Activated CD8-positive, alpha-beta memory T cell treated with anti-CD3 and anti-CD28 coated beads for 4 hours (primary cell): ENCODE measurements at regions not wholly inside any gene's neighbourhood (a gene's known extent, or its start where the extent isn't known, plus 50 kb on each side); places are given as distances from the start of the nearest gene placed in this dataset.
"Not testable (repeated sequence)": the region's sequence is repeated elsewhere in the genome, so short reads cannot be mapped to it uniquely, and the experiment has no call there.

Experiments
- DNase-seq, 2 donors: peaks; one replicate each; pipeline ENCODE4 v3.0.0-alpha.2; 2020; ENCODE audit warnings: low read depth in 2 of 2

- DNase-seq: not testable (repeated sequence)
These were observed 56.6 kb upstream of the TNFAIP8 start for GRCh38 chr5:119299242-119299614.

- DNase-seq: peak; percentile 77 to 96
These were observed 56.1 kb upstream of the TNFAIP8 start for GRCh38 chr5:119299615-119300310.

GRCh38 chr5:119300311-119300670 is 55.5 kb upstream of the TNFAIP8 start:
- no peak for DNase-seq

DNA sequence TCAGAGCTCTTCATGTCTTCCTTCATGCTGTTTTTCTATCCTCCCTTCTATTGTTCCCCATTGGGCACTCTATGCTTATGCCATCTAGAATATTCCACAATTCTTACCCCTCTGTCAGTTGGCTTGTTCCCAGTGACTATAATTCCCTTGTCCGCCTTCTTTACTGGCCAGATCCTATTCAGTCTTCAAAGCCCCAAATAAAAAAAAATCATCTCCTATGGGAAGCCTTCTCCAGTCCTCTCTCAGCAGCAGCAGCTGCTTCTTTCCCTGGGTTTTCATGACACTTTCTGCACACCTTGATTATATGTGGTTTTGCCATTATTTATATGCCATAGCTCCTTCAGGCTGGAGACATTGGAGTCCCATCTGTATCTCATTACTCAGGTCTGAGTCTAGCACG is 54.6 kb upstream of the TNFAIP8 start:
- DNase-seq: no peak

DNA sequence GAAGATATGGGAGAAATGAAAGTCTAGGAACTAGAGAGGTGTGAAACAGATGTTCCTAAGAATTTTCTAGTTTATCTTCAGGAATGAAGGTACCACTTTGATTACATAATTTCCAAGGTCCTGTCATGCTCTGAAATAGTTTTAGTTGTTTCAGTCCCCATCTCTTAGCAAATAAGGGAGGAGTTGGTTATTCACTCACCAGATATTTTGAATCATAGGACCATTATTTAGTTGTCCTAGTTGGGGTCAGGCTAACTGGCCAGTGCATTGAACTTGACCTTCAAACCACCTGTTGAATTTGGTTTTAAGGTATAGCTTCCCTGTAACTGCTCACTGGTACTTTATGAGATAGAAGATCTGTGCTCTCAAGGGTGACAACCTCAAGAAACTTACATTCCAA is 53.9 kb upstream of the TNFAIP8 start:
- no peak for DNase-seq

GRCh38 chr5:119302449-119302848 is 53.4 kb upstream of the TNFAIP8 start:
- no peak for DNase-seq

DNA sequence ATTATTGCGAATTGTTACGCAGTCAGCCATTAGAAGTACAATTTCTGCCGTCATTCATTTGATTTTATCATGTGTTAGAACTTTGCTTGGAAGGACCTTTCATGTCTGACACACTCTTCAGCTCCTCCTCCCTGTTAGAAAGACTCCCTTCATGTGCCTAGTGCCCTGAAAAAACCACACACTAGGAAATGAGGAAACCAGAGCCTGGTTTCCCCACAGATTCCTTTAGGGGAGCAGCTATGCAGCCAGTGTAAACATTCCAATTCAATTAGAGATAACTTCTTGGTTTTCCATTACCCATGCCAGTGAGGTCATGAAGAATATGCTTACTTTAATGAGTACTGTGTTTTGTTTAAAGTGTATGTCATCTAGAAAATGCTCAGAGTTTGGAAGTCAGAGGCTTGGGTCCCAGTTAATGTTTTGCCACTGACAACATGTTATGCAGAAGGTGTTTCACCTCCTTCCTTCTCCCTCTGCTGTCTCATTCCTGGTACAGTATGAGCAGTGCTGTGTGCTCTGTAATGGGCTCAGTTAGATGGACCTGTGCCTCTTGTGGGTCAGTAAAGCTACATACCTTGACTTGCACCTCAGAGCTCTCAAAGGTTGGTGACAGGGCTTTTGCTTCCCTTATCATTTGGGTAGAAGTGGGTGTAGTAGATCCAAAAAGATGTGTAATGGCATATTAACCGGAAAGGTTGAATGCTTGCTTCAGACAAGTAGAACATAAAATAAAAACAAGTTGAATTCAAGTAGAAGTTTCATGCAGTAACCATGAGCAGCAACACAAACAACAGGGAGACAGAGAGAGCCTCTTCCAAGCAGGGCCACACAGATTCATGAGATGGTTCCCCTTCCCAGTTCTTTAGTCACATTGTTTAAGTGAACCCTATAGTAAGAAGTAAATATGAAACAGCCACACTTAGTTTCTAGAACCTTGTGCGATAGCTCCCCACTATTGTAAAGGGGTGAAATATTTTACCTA is 52.6 kb upstream of the TNFAIP8 start:
- no peak for DNase-seq

- DNase-seq: no peak
These were observed 51.2 kb upstream of the TNFAIP8 start for GRCh38 chr5:119304439-119305211.
